Smooth muscle cell (in vitro differentiated cells): ENCODE measurements at regions not wholly inside any gene's neighbourhood (a gene's known extent, or its start where the extent isn't known, plus 50 kb on each side); places are given as distances from the start of the nearest gene placed in this dataset.

ENCODE experiments used
- DNase-seq: peaks from one replicate; lab custom pipeline; 2025; ENCODE audit not compliant: unreplicated experiment; lab: John Stamatoyannopoulos, UW
- H2AFZ ChIP-seq: fragments of 200-600 bp; sonication (generic); 2 replicates; pipeline ENCODE4 v1.6.0; 2016; ENCODE audit warnings: antibody characterized with exemption, low read depth, mild to moderate bottlenecking
- H3F3A ChIP-seq: fragments of 200-600 bp; sonication (generic); 2 replicates; pipeline ENCODE4 v1.6.0; 2017; ENCODE audit warnings: antibody characterized with exemption, low read depth
- H3K27ac ChIP-seq: fragments of 200-600 bp; sonication (generic); 2 replicates; pipeline ENCODE4 v1.5.1; 2016; ENCODE audit warnings: low read depth, mild to moderate bottlenecking
- H3K27me3 ChIP-seq: fragments of 200-600 bp; sonication (generic); 2 replicates; pipeline ENCODE4 v1.6.1; 2016; ENCODE audit warnings: low read depth, mild to moderate bottlenecking
- H3K36me3 ChIP-seq: fragments of 200-600 bp; sonication (generic); 2 replicates; pipeline ENCODE4 v1.5.1; 2016; ENCODE audit warnings: low read depth
- H3K4me1 ChIP-seq: fragments of 200-600 bp; sonication (generic); 2 replicates; pipeline ENCODE4 v1.5.1; 2016; ENCODE audit warnings: low read depth
- H3K4me2 ChIP-seq: fragments of 200-600 bp; sonication (generic); 2 replicates; pipeline ENCODE4 v1.6.0; 2016; ENCODE audit warnings: mild to moderate bottlenecking
- H3K4me3 ChIP-seq: fragments of 200-600 bp; sonication (generic); 2 replicates; pipeline ENCODE4 v1.5.1; 2016; ENCODE audit warnings: mild to moderate bottlenecking
- H3K79me2 ChIP-seq: fragments of 200-600 bp; sonication (generic); 2 replicates; pipeline ENCODE4 v1.6.0; 2016; ENCODE audit warnings: low read depth, mild to moderate bottlenecking
- H3K9ac ChIP-seq: fragments of 200-600 bp; sonication (generic); 2 replicates; pipeline ENCODE4 v1.6.0; 2016; ENCODE audit warnings: low read depth
- H3K9me3 ChIP-seq: fragments of 200-600 bp; sonication (generic); replicated peaks from 2 replicates; pipeline ENCODE4 v1.5.1; 2016; ENCODE audit warnings: low read depth
- H4K20me1 ChIP-seq: fragments of 200-600 bp; sonication (generic); 2 replicates; pipeline ENCODE4 v1.6.0; 2016; ENCODE audit warnings: low read depth
- CTCF ChIP-seq: fragments of 200-600 bp; sonication (generic); IDR thresholded peaks from 2 replicates; pipeline ENCODE4 v1.5.1; 2017; ENCODE audit warnings: borderline replicate concordance, mild to moderate bottlenecking, antibody characterized with exemption; ENCODE audit not compliant: insufficient read depth, poor library complexity, severe bottlenecking
- WGBS: methylation state at CpG from one replicate; pipeline ENCODE4 v1.1.7; 2016; ENCODE audit warnings: low lambda C conversion rate; 5-methylcytosine and 5-hydroxymethylcytosine counted together

- no peaks in the 10 kb centered on the region for H3K27me3 ChIP-seq
- H3K36me3 ChIP-seq: no peaks in the 10 kb centered on the region
- WGBS: 75% methylated on average over 8 of the region's 8 CpGs
- TF ChIP-seq CTCF: no peak
- no peak overlapping the region for H3K9ac ChIP-seq
- H3F3A ChIP-seq: no peaks in the 10 kb centered on the region
- H4K20me1 ChIP-seq: no peaks in the 10 kb centered on the region
- no peak overlapping the region for H3K4me2 ChIP-seq
- H3K79me2 ChIP-seq: no peaks in the 10 kb centered on the region
- no peak overlapping the region for H3K27ac ChIP-seq
- H3K9me3 ChIP-seq: no peaks in the 10 kb centered on the region
- DNase-seq: no peak
- no peaks in the 10 kb centered on the region for H3K4me1 ChIP-seq
- H3K4me3 ChIP-seq: no peak overlapping the region
- H2AFZ ChIP-seq: no peak overlapping the region
Measured at GRCh38 chr3:105065895-105066839, 300.5 kb upstream of the ALCAM start.

- Histone ChIP-seq H2AFZ (no peak overlapping the region), H3K27ac (no peak overlapping the region), H3K4me1 (no peaks in the 10 kb centered on the region), H3K4me3 (no peak overlapping the region), H3K4me2 (no peak overlapping the region), H3K9ac (no peak overlapping the region), H3K36me3 (no peaks in the 10 kb centered on the region), H3F3A (no peaks in the 10 kb centered on the region), H3K9me3 (no peaks in the 10 kb centered on the region), H3K27me3 (no peaks in the 10 kb centered on the region), H4K20me1 (no peaks in the 10 kb centered on the region), H3K79me2 (no peaks in the 10 kb centered on the region)
- 84% methylated on average over 3 of the region's 3 CpGs for WGBS
- DNase-seq: no peak
- TF ChIP-seq CTCF: no peak
Measured at GRCh38 chr3:105067361-105067760, 299.3 kb upstream of the ALCAM start.

GRCh38 chr3:105077060-105077822 lies 289.5 kb upstream of the ALCAM start:
- H3K4me3 ChIP-seq: no peak overlapping the region
- no peak overlapping the region for H3K9ac ChIP-seq
- TF ChIP-seq CTCF: no peak
- DNase-seq: no peak
- H3K27ac ChIP-seq: no peak overlapping the region
- no peaks in the 10 kb centered on the region for H3K27me3 ChIP-seq
- H3K9me3 ChIP-seq: no peaks in the 10 kb centered on the region
- H3F3A ChIP-seq: no peaks in the 10 kb centered on the region
- no peaks in the 10 kb centered on the region for H3K36me3 ChIP-seq
- no peaks in the 10 kb centered on the region for H3K79me2 ChIP-seq
- H3K4me1 ChIP-seq: no peaks in the 10 kb centered on the region
- H2AFZ ChIP-seq: no peak overlapping the region
- WGBS: 96% methylated on average over 4 of the region's 4 CpGs
- no peak overlapping the region for H3K4me2 ChIP-seq
- H4K20me1 ChIP-seq: no peaks in the 10 kb centered on the region
